HL-60 (cell line): ENCODE measurements at regions not wholly inside any gene's neighbourhood (a gene's known extent, or its start where the extent isn't known, plus 50 kb on each side); places are given as distances from the start of the nearest gene placed in this dataset.

Source experiments
- CTCF ChIP-seq: IDR thresholded peaks from one replicate; pipeline ENCODE4 v1.5.1; 2011; ENCODE audit warnings: low read length, control low read depth, inconsistent platforms; ENCODE audit not compliant: insufficient read depth
- GABPA ChIP-seq: IDR thresholded peaks from 2 replicates; pipeline ENCODE4 v1.6.1; 2012; ENCODE audit warnings: low read depth
- POLR2AphosphoS5 ChIP-seq: IDR thresholded peaks from 2 replicates; pipeline ENCODE4 v1.6.1; 2012; ENCODE audit warnings: low read depth
- SPI1 ChIP-seq: IDR thresholded peaks from 2 replicates; pipeline ENCODE4 v1.6.1; 2012; ENCODE audit warnings: low read depth, mild to moderate bottlenecking, borderline replicate concordance

GRCh38 chr2:220334210-220334609, 706.8 kb downstream of the SLC4A3 start:
- TF ChIP-seq CTCF (no peak), SPI1 (no peak), POLR2AphosphoS5 (no peak), GABPA (no peak)
